ENCODE measurements at regions not wholly inside any gene's neighbourhood (a gene's known extent, or its start where the extent isn't known, plus 50 kb on each side); places are given as distances from the start of the nearest gene placed in this dataset.
"Not testable (repeated sequence)": the region's sequence is repeated elsewhere in the genome, so short reads cannot be mapped to it uniquely, and the experiment has no call there.

DNA sequence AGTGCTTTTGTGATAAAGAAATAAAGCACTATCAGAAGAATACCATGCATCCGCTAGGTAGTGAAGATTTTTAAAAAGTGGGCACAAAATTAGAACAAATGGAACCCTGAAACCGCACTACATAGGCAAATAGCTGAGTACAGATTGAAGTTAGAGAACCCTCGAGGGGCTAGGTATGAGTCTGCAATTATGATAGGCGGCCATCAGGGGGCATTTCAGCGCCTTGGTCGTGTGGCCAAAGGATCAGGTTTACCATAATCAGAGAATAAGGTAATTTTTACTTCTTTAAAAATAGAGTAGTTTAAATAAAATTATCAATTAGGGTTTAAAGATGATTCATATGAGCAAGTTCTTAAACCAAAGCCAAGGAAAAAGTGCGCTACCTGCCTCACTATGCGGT, 129.8 kb downstream of the TMX1 start:
- no peaks in the 10 kb centered on the region for H3K27me3 Mint-ChIP-seq
- H3K27ac Mint-ChIP-seq: no peak overlapping the region
- peaks cover 7% of the 10 kb centered on the region for H3K4me1 Mint-ChIP-seq (ENCODE audit: unreplicated experiment)
- H3K9me3 Mint-ChIP-seq: no peaks in the 10 kb centered on the region
- H3K36me3 Mint-ChIP-seq: no peaks in the 10 kb centered on the region
- TF ChIP-seq CTCF (conservative IDR thresholded peaks at IDR 0.05): peak; percentile 63
- DNase-seq (ENCODE audit: extremely low spot score, unreplicated experiment): no peak
- H3K4me3 Mint-ChIP-seq: no peak overlapping the region

- Mint-ChIP-seq H3K36me3 (no peaks in the 10 kb centered on the region), H3K27ac (no peak overlapping the region), H3K27me3 (no peaks in the 10 kb centered on the region), H3K4me1 (ENCODE audit: unreplicated experiment) (peaks cover 7% of the 10 kb centered on the region), H3K9me3 (no peaks in the 10 kb centered on the region), H3K4me3 (no peak overlapping the region)
- TF ChIP-seq CTCF (conservative IDR thresholded peaks at IDR 0.05): no peak
- no peak for DNase-seq (ENCODE audit: extremely low spot score, unreplicated experiment)
Measured at GRCh38 chr14:51370758-51371386, 130.8 kb downstream of the TMX1 start.

DNA sequence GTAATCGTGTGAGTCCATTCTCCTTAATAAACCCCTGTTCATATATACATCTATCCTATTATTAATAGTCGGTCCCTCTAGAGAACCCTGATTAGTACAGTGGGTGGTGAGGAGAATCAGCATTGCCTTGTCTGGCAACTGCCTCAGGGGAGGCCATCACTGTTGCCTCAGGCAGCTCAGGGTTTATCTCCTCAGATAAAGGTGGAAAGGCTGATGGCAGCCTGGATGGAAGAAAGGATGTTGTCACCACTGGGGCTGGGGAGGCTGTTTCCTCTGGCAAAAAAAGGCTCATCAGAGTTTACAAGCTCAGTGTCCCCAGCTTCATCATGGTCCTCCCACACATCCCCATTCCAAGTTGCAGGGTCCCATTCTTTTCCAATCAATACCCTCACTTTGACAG, 137.1 kb downstream of the TMX1 start:
- not testable (repeated sequence) for H3K27ac Mint-ChIP-seq; H3K4me1 Mint-ChIP-seq (ENCODE audit: unreplicated experiment); H3K36me3 Mint-ChIP-seq; H3K4me3 Mint-ChIP-seq; H3K9me3 Mint-ChIP-seq; DNase-seq (ENCODE audit: extremely low spot score, unreplicated experiment); H3K27me3 Mint-ChIP-seq

DNA sequence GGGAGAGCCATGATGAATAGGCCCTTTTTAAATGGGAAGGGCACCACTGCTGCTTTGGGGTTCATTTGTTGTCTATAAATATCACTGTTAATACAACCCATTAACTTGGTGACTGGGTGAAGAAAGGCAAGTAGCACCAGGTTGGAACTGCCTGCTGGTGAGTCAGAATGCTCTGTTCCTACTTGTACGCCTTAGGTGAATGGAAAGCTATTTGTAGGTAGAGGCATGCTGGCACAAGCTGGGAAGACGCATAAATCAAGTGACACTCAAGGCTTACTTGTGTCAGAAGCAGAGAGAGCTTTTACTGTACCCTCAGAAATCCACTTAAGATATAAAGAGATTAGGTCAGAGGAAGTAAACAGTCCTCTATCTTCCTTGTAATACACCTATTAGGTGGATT, 142.5 kb downstream of the TMX1 start:
- H3K4me3 Mint-ChIP-seq: no peak overlapping the region
- TF ChIP-seq CTCF (conservative IDR thresholded peaks at IDR 0.05): no peak
- H3K36me3 Mint-ChIP-seq: no peaks in the 10 kb centered on the region
- peaks cover 29% of the 10 kb centered on the region for H3K4me1 Mint-ChIP-seq (ENCODE audit: unreplicated experiment)
- H3K9me3 Mint-ChIP-seq: peaks cover 5% of the 10 kb centered on the region
- peaks cover 12% of the 10 kb centered on the region for H3K27me3 Mint-ChIP-seq
- H3K27ac Mint-ChIP-seq: no peak overlapping the region
- DNase-seq (ENCODE audit: extremely low spot score, unreplicated experiment): no peak

DNA sequence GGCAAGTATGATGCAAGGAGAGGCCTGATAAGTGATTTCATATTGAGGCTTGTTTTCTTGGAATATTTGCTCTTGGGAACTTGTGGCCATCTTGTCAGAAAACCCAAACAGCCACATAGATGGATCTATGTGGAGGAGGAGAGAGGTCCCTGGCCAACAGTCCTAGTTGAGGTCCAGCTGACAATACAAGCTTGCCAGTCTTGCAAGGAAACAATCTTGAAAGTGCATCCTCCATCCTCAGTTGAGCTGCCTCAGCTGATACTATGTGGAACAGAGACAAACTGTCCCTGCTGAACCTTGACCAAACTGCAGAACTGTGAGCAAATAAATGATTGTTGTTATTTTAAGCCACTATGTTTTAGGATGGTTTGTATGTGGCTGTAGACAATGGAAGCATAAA, 146.4 kb downstream of the TMX1 start:
- Mint-ChIP-seq H3K27me3 (peaks cover 14% of the 10 kb centered on the region), H3K4me3 (no peak overlapping the region), H3K36me3 (no peaks in the 10 kb centered on the region), H3K27ac (no peak overlapping the region), H3K4me1 (ENCODE audit: unreplicated experiment) (peaks cover 36% of the 10 kb centered on the region), H3K9me3 (peaks cover 9% of the 10 kb centered on the region)
- DNase-seq (ENCODE audit: extremely low spot score, unreplicated experiment): no peak
- no peak for TF ChIP-seq CTCF (conservative IDR thresholded peaks at IDR 0.05)

DNA sequence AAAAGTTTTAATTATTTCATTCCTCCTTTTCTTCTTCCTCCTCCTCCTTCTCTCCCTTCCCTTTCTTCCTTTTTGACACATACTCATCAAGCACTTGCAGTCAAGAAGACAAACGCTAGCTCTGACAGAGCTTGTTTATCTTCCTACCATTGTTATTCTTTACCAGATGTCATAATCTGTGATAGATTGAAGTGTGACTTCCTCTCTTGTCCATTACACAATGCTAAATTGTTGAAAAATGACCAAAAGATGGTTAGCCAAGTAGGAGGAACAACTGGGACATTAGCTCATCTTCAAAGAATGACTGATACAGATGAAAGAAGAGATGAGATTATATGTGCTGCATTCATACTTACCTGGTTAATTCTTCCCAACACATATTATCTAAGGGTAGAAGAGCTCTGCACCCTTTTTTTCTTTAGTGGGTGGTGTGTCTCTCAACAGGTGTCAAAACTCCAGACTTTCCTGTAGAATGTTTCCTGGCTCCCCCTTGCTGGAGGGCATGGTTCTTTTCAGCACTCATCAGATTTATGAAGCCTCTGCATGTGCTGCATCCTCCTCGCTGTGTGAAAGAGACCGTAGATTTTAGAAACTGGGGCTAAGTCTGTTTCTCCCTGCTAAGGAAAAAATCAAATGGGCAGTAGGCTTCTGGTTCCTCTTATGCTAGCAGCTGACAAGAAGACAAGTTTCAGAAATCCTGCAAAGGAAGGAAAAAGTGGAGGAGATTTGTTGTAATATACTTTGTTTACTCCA, 147.1 kb downstream of the TMX1 start:
- TF ChIP-seq CTCF (conservative IDR thresholded peaks at IDR 0.05): no peak
- Mint-ChIP-seq H3K36me3 (no peaks in the 10 kb centered on the region), H3K4me1 (ENCODE audit: unreplicated experiment) (peaks cover 31% of the 10 kb centered on the region), H3K27ac (no peak overlapping the region), H3K9me3 (peaks cover 9% of the 10 kb centered on the region), H3K27me3 (peaks cover 14% of the 10 kb centered on the region), H3K4me3 (no peak overlapping the region)
- no peak for DNase-seq (ENCODE audit: extremely low spot score, unreplicated experiment)
